ENCODE measurements at regions not wholly inside any gene's neighbourhood (a gene's known extent, or its start where the extent isn't known, plus 50 kb on each side); places are given as distances from the start of the nearest gene placed in this dataset.

- no peak for TF ChIP-seq POLR2AphosphoS5 (IDR thresholded peaks at IDR 0.05; ENCODE audit: low read depth, low read length)
- TF ChIP-seq POLR2A (IDR thresholded peaks at IDR 0.05; ENCODE audit: low read depth, low read length) = no peak
- TF ChIP-seq TAF1 (IDR thresholded peaks at IDR 0.05; ENCODE audit: low read depth, low read length) = no peak
- no peak for TF ChIP-seq PAX5 (IDR thresholded peaks at IDR 0.05; ENCODE audit: insufficient read depth, low read length, severe bottlenecking)
- no peak for TF ChIP-seq POU2F2 (IDR thresholded peaks at IDR 0.05; ENCODE audit: low read depth, low read length)
- no peak for TF ChIP-seq SPI1 (IDR thresholded peaks at IDR 0.05; ENCODE audit: low read depth, low read length)
These were observed 92.0 kb upstream of the GPR26 start for GRCh38 chr10:123574109-123574698.
